ENCODE measurements at regions not wholly inside any gene's neighbourhood (a gene's known extent, or its start where the extent isn't known, plus 50 kb on each side); places are given as distances from the start of the nearest gene placed in this dataset.

- Histone ChIP-seq H3K27ac (no peak overlapping the region), H3K9me2 (ENCODE audit: insufficient read depth) (no peaks in the 10 kb centered on the region), H3K4me2 (ENCODE audit: unreplicated experiment) (no peak overlapping the region), H3K27me3 (replicated peaks; ENCODE audit: insufficient read depth) (no peaks in the 10 kb centered on the region), H3K4me1 (ENCODE audit: insufficient read depth) (no peaks in the 10 kb centered on the region), H3K9me3 (ENCODE audit: low read depth) (no peaks in the 10 kb centered on the region), H2AFZ (no peak overlapping the region), H3K9ac (no peak overlapping the region), H3K79me2 (ENCODE audit: insufficient read depth) (no peaks in the 10 kb centered on the region), H3F3A (ENCODE audit: insufficient read depth) (no peaks in the 10 kb centered on the region), H3K36me3 (ENCODE audit: low read depth) (no peaks in the 10 kb centered on the region), H4K20me1 (ENCODE audit: insufficient read depth) (no peaks in the 10 kb centered on the region), H3K4me3 (no peak overlapping the region)
- no peak for DNase-seq
- TF ChIP-seq EZH2phosphoT487 (IDR thresholded peaks at IDR 0.05; ENCODE audit: insufficient read depth, low read depth) (no peak), EZH2 (IDR thresholded peaks at IDR 0.05; ENCODE audit: insufficient read depth, poor library complexity, severe bottlenecking) (no peak)
- in situ Hi-C loops (cut with MboI) = no loop called here
- 20 to 28% methylated on average over 2 of the region's 2 CpGs for WGBS, 2 experiments (ENCODE audit: low coverage in 1 of 2, low lambda C conversion rate in 2 of 2, missing lambda C conversion rate in 2 of 2)
Measured at GRCh38 chr2:49861821-49862220, 707.5 kb upstream of the FSHR start.

DNA sequence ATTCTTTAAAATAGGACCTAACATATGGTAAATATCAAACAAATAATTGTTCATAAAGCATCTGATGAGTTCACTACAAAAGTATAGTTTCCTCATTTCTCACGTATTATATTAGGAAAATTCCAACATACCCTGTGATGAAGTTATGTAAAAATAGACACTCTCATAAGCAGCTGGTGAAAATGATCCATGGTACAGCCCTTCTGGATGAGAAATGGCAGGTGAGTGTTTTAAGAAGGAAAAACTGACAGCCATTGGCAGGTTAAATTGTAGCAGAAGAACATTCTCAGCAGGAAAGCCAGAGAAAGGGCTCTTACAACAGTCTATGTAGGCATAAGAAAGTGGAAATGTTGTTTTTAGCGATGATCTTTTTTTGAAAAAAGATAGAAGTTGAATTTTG, 706.5 kb upstream of the FSHR start:
- Histone ChIP-seq H3K36me3 (ENCODE audit: low read depth) (no peaks in the 10 kb centered on the region), H4K20me1 (ENCODE audit: insufficient read depth) (no peaks in the 10 kb centered on the region), H3K9me3 (ENCODE audit: low read depth) (no peaks in the 10 kb centered on the region), H3K9me2 (ENCODE audit: insufficient read depth) (no peaks in the 10 kb centered on the region), H2AFZ (no peak overlapping the region), H3K9ac (no peak overlapping the region), H3K4me1 (ENCODE audit: insufficient read depth) (no peaks in the 10 kb centered on the region), H3K79me2 (ENCODE audit: insufficient read depth) (no peaks in the 10 kb centered on the region), H3K27me3 (replicated peaks; ENCODE audit: insufficient read depth) (no peaks in the 10 kb centered on the region), H3F3A (ENCODE audit: insufficient read depth) (no peaks in the 10 kb centered on the region), H3K4me3 (no peak overlapping the region), H3K27ac (no peak overlapping the region), H3K4me2 (ENCODE audit: unreplicated experiment) (no peak overlapping the region)
- DNase-seq = no peak
- no peak for TF ChIP-seq EZH2 (IDR thresholded peaks at IDR 0.05; ENCODE audit: insufficient read depth, poor library complexity, severe bottlenecking)
- no peak for TF ChIP-seq EZH2phosphoT487 (IDR thresholded peaks at IDR 0.05; ENCODE audit: insufficient read depth, low read depth)
- 10 to 14% methylated on average over 2 of the region's 2 CpGs for WGBS, 2 experiments (ENCODE audit: low coverage in 1 of 2, low lambda C conversion rate in 2 of 2, missing lambda C conversion rate in 2 of 2)
- in situ Hi-C loops (cut with MboI) = no loop called here

GRCh38 chr2:49860170-49860569, 705.9 kb upstream of the FSHR start:
- H3F3A ChIP-seq (ENCODE audit: insufficient read depth) = no peaks in the 10 kb centered on the region
- no peaks in the 10 kb centered on the region for H3K27me3 ChIP-seq (replicated peaks; ENCODE audit: insufficient read depth)
- no peak for DNase-seq
- in situ Hi-C loops (cut with MboI) = no loop called here
- no peak overlapping the region for H3K4me3 ChIP-seq
- H3K36me3 ChIP-seq (ENCODE audit: low read depth) = no peaks in the 10 kb centered on the region
- H2AFZ ChIP-seq = no peak overlapping the region
- no peaks in the 10 kb centered on the region for H3K9me2 ChIP-seq (ENCODE audit: insufficient read depth)
- H3K79me2 ChIP-seq (ENCODE audit: insufficient read depth) = no peaks in the 10 kb centered on the region
- no peaks in the 10 kb centered on the region for H3K4me1 ChIP-seq (ENCODE audit: insufficient read depth)
- no peak for TF ChIP-seq EZH2phosphoT487 (IDR thresholded peaks at IDR 0.05; ENCODE audit: insufficient read depth, low read depth)
- no peak for TF ChIP-seq EZH2 (IDR thresholded peaks at IDR 0.05; ENCODE audit: insufficient read depth, poor library complexity, severe bottlenecking)
- H3K9me3 ChIP-seq (ENCODE audit: low read depth) = no peaks in the 10 kb centered on the region
- no peaks in the 10 kb centered on the region for H4K20me1 ChIP-seq (ENCODE audit: insufficient read depth)
- no peak overlapping the region for H3K4me2 ChIP-seq (ENCODE audit: unreplicated experiment)
- no peak overlapping the region for H3K27ac ChIP-seq
- no peak overlapping the region for H3K9ac ChIP-seq
- WGBS, 2 experiments (ENCODE audit: low coverage in 1 of 2, low lambda C conversion rate in 2 of 2, missing lambda C conversion rate in 2 of 2) = 5 to 6% methylated on average over 2 of the region's 2 CpGs

- no peaks in the 10 kb centered on the region for H3K9me2 ChIP-seq (ENCODE audit: insufficient read depth)
- no peaks in the 10 kb centered on the region for H3K36me3 ChIP-seq (ENCODE audit: low read depth)
- H3K9me3 ChIP-seq (ENCODE audit: low read depth) = no peaks in the 10 kb centered on the region
- no peak overlapping the region for H3K4me2 ChIP-seq (ENCODE audit: unreplicated experiment)
- in situ Hi-C loops (cut with MboI) = no loop called here
- no peaks in the 10 kb centered on the region for H3K79me2 ChIP-seq (ENCODE audit: insufficient read depth)
- no peaks in the 10 kb centered on the region for H3K27me3 ChIP-seq (replicated peaks; ENCODE audit: insufficient read depth)
- no peak overlapping the region for H3K9ac ChIP-seq
- TF ChIP-seq EZH2phosphoT487 (IDR thresholded peaks at IDR 0.05; ENCODE audit: insufficient read depth, low read depth) = no peak
- no peak for TF ChIP-seq EZH2 (IDR thresholded peaks at IDR 0.05; ENCODE audit: insufficient read depth, poor library complexity, severe bottlenecking)
- no peak overlapping the region for H2AFZ ChIP-seq
- H3K4me3 ChIP-seq = no peak overlapping the region
- H3K27ac ChIP-seq = no peak overlapping the region
- H3K4me1 ChIP-seq (ENCODE audit: insufficient read depth) = no peaks in the 10 kb centered on the region
- WGBS, 2 experiments (ENCODE audit: low coverage in 1 of 2, low lambda C conversion rate in 2 of 2, missing lambda C conversion rate in 2 of 2) = 13 to 23% methylated on average over 2 of the region's 2 CpGs
- no peaks in the 10 kb centered on the region for H3F3A ChIP-seq (ENCODE audit: insufficient read depth)
- H4K20me1 ChIP-seq (ENCODE audit: insufficient read depth) = no peaks in the 10 kb centered on the region
- no peak for DNase-seq
Measured at GRCh38 chr2:49858657-49859056, 704.3 kb upstream of the FSHR start.

GRCh38 chr2:49858113-49858490, 703.8 kb upstream of the FSHR start:
- Histone ChIP-seq H3F3A (ENCODE audit: insufficient read depth) (no peaks in the 10 kb centered on the region), H2AFZ (no peak overlapping the region), H4K20me1 (ENCODE audit: insufficient read depth) (no peaks in the 10 kb centered on the region), H3K36me3 (ENCODE audit: low read depth) (no peaks in the 10 kb centered on the region), H3K27ac (no peak overlapping the region), H3K4me3 (no peak overlapping the region), H3K27me3 (replicated peaks; ENCODE audit: insufficient read depth) (no peaks in the 10 kb centered on the region), H3K9me3 (ENCODE audit: low read depth) (no peaks in the 10 kb centered on the region), H3K4me2 (ENCODE audit: unreplicated experiment) (no peak overlapping the region), H3K9ac (no peak overlapping the region), H3K9me2 (ENCODE audit: insufficient read depth) (no peaks in the 10 kb centered on the region), H3K79me2 (ENCODE audit: insufficient read depth) (no peaks in the 10 kb centered on the region), H3K4me1 (ENCODE audit: insufficient read depth) (no peaks in the 10 kb centered on the region)
- WGBS, 2 experiments (ENCODE audit: low coverage in 1 of 2, low lambda C conversion rate in 2 of 2, missing lambda C conversion rate in 2 of 2) = 44 to 52% methylated on average over 3 of the region's 3 CpGs
- in situ Hi-C loops (cut with MboI) = no loop called here
- TF ChIP-seq EZH2phosphoT487 (IDR thresholded peaks at IDR 0.05; ENCODE audit: insufficient read depth, low read depth) (no peak), EZH2 (IDR thresholded peaks at IDR 0.05; ENCODE audit: insufficient read depth, poor library complexity, severe bottlenecking) (no peak)
- no peak for DNase-seq
